ENCODE measurements at regions not wholly inside any gene's neighbourhood (a gene's known extent, or its start where the extent isn't known, plus 50 kb on each side); places are given as distances from the start of the nearest gene placed in this dataset.

GRCh38 chr5:135203019-135203418 lies 169.0 kb upstream of the PITX1 start:
- DNase-seq = no peak

DNA sequence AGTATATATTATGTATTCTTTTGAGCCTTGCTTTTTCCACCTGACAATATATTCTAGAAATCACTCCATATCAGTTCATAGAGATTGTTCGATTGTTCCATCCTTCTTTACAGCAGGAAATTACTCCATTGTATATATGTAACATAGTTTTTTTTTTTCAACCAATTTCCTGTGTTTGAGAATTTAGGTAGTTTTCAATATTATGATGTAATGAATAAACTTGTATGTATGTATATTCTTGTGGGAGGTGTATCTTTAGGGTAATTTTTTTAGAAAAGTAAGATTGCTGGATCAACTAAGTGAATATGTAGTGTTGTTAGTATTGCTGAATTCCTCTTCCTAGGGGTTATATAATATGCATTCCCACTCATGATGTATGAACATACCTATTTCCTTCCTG lies 165.9 kb upstream of the PITX1 start:
- DNase-seq = no peak

DNA sequence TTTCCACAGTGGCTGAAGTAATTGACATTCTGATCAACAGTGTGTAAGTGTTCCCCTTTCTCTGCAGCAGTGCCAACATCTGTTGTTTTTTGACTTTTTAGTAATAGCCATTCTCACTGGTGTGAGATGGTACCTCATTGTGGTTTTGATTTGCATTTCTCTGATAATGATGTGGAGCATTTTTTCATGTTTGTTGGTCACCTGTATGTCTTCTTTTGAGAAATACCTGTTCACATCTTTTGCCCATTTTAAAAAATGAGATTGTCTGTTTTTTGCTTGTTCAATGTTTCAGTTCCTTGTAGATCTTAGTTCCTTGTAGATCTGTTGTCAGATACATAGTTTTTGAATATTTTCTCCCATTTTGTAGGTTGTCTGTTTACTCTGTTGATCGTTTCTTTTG lies 162.5 kb upstream of the PITX1 start:
- no peak for DNase-seq

DNA sequence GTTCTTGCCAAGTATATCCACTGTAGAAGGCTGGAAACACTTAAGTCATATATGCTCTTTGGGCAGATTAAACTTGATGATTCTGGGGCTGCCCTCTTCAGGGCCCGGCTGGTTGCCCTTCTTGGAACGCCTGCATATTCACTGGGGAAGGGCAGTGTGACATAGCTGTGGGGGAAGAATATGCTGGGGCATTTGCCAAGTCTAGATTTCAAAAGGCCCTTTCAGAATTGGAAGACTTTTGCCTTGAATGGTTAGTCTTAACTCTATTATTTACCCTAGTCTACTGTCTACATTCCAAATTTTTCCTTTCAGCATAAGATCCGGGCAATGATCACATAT lies 161.2 kb upstream of the PITX1 start:
- no peak for DNase-seq

GRCh38 chr5:135194573-135195269 lies 160.7 kb upstream of the PITX1 start:
- no peak for DNase-seq

DNA sequence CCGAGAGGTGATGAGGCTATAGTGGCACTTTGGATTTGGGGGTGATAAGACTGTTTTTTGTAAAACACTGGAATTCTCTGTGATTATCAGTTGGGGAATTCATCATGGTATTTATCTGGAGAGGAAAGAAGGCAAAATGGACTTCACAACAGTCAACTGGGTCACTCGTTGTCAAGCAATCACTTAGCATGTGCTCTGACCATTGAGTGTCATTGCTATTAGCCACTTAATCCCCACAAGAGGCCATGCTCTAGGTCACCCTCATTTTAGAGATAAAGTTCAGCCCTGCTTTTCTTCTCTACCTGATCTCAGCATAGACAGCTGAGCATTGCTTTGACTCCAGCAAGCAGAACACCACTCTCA lies 160.1 kb upstream of the PITX1 start:
- no peak for DNase-seq

DNA sequence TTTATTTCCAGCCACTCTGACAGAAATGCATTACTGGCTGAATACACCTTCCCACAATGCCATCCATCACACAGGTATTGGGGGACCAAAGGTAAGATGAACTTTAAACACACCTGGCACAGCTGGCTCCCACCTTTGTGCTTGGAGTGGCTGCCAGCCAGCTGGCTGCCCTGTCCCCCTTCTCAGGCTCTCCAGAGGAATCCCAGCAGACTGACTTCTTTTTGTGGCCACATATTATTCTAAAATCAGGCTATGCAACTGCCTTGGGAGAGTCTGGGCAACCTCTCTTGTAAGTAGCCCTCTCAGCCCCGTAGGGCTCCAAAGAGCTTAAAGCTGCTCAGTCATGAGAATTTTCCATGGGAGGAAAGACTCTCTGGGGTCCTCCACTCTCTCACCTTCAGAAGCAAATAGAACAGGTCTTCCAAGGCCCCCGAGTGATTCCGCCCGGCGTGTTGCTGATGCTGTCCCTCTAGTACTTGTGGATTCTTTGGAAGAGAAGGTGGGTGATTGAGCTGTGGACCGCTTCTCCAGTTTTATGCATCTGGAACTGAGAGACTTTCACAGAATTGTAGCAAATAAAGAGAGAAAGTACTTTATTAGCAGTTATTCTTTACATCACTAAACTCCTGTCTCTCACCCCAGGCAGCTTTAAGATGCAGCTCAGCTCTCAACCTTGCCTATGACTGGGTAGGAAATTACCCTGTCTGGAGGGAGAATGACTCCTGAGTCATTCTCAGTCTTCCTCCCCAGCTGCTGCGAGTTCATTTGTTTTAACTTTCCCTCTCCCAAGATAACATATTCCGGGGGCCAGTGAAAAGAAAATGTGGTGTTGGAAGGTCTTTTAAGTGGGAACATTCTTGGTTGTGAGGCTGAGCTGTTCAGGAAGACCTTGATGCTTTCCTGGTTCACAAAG lies 159.4 kb upstream of the PITX1 start:
- DNase-seq = no peak

GRCh38 chr5:135192351-135192750 lies 158.3 kb upstream of the PITX1 start:
- DNase-seq = no peak

DNA sequence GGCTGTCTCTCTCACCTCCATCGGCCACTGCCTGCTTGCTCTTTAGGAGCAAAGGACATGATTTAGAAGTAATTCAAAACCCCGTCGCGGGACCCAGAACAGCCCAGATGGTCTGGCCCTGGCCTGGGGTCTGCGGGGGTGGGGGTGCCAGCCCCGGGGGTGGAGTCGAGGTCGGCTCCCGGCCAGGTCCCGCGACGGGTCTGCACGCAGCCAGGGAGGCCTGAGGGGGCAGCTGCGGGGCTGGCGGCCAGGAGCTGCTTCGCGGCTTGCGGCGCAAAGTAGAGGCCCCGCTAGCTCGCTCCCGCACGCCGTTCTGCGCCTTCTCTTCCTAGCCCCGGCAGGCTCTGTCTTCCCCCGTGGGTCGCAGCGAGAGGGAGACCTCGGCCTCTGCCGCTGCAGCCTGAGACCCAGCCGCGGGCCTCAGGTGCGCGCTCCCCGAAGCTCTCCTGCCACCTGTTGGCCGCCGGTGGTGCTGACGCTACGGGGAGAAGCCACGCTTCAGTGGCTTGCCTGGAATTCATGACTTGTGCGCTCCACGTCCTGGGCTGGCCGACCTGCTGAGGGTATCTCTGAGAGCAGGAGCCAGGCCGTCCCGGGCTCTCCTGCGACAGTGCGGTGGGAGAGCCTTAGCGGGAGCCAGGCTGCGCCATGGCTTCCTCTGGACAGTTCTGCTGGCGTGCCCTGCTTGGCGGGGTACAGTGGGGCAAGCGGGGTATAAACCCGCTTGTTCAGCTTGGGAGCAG lies 157.2 kb upstream of the PITX1 start:
- peak; percentile 41 to 45 for DNase-seq

- no peak for DNase-seq
Observed at GRCh38 chr5:135190416-135191083, 156.5 kb upstream of the PITX1 start.

- DNase-seq = no peak
Observed at GRCh38 chr5:135189024-135189423, 155.0 kb upstream of the PITX1 start.

- DNase-seq = no peak
Observed at GRCh38 chr5:135188233-135188914, 154.3 kb upstream of the PITX1 start.

DNA sequence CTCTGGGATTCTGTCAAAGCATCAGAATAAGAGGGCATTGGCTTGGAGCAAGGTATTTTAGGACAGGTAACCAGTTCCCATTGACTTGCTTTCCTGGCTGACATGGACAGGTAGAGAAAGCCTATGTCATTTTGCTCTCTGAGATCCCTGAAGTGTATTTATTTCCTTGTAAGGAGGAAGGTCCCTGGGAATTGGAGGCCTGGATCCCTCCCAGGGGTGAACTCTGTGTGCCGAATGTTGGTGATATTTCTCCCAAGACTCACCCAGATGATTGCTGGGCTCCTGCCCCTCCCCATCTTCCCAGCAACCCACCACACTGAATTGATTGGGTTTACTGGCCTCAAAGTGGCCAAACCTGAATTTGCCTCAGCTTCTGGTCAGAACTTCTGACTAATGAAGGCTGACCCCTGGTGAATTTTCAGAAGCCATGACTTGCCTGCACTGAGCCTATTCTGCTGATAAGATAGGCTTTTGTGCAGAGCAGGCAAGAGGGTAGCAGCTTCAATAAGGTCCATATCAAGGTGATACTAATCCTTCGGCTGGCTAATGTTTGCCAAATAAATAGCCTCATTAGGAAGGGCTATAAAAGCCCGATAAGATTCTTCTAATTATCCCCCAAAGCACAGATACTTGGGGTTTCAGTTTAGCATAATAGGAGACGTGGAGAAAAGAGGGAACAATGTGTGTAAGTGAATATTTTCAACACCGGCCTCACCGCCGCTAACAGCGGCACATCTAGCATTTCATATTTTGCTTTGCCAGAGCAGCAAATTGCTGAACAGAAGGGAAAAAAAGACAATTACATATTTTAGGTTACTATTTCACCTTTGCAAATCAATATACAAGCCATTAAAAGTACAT lies 152.9 kb upstream of the PITX1 start:
- DNase-seq = no peak

DNA sequence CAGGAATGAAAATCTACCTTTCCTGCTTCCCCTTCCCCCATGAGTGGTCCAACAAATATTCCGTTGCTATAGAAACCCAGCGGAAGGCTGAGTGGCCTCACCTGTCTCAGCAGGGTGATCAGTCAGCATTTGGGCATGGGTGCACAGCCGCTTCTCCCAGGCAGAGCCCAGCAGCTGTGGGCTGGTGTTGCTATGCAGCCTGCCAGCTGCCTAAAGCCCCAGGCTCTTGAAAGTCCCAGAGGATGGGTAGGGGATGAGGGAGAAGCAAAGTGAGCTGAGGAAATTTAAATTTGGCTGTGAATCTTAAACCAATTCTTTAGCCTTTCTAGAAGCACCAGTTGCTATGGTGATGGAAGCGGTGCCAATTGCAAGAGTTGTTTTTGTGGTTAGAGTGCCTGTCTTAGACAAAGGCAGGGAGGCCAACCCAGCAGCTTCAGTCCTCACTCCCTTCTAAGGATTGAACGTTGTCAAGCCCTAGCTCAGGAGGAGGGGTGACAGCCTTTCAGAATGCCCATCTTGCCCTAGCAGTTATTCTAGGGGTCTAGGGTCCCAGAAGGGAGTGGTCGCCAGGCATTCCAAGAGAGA lies 151.5 kb upstream of the PITX1 start:
- peak in 1 of 2 donors; percentile 22 for DNase-seq

- DNase-seq = no peak
Observed at GRCh38 chr5:135184646-135185045, 150.6 kb upstream of the PITX1 start.

- DNase-seq = no peak
Observed at GRCh38 chr5:135183464-135183863, 149.4 kb upstream of the PITX1 start.

DNA sequence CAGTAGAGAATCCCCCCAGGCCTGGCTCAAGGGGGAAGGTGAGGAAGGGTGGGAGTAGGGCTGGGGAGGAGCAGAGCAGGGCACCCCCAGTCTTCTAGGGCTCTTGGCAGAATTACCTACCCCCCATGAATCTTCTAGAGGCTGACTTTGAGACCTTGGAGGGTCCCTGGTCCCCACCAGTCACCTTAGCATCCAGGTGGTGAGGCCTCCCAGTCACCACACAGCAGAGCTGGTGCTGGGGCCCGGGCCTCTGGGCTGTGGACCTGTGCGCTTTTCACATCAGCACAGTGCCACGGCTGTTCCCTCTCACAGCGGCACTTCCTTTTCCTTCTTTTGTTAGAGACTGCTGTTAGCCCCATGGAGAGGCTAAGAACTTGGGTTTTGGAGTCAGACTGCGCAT lies 148.6 kb upstream of the PITX1 start:
- no peak for DNase-seq

DNA sequence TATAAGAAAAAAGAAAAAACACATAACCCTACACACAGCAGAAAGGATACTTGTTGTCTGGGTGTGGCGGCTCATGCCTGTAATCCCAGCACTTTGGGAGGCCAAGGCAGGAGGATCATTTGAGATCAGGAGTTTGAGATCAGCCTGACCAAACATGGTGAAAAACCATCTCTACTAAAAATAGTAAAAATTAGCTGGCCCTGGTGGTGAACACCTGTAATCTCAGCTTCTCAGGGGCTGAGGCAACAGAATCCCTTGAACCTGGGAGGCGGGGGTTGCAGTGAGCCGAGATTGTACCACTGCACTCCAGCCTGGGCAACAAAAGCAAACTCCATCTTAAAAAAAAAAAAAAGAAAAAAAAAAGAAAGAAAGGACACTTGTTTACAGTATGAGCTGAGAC lies 147.6 kb upstream of the PITX1 start:
- no peak for DNase-seq

DNA sequence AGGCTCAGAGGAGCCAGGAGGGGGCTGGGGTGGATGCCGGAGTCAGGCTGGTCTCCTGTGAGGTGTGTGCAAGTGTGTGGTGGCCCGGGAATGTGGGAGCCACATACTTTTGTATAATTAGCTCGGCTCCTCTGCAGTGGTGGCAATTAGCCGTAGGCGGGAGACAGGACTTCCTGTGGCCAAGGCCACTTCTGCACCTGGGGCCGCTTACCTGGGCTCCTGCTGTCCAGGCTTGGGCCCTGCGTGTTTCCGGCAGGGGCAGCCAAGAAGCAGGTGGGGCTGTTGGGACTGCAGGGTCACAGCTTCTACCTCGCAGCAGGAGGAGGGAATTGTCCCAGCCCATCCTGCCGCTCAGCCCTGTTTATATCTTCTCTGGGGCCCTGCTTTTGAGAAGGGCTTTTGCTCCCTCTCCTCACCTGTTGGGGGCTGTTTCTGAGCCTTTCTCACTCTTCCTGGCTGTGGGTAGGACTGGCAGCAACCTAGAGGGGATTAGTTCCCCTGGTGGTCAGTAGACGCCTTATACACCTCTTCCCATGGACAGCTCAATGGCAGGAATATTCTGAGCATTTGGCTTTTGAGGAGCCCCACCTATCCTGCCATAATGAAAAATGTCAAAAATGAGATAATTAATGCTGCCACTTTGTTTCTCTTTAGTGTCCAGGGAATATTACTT lies 145.4 kb upstream of the PITX1 start:
- DNase-seq = no peak

GRCh38 chr5:135178476-135179155 lies 144.6 kb upstream of the PITX1 start:
- no peak for DNase-seq
